Bronchial epithelial cell (primary cell): ENCODE measurements at regions not wholly inside any gene's neighbourhood (a gene's known extent, or its start where the extent isn't known, plus 50 kb on each side); places are given as distances from the start of the nearest gene placed in this dataset.

ENCODE experiments used
- DNase-seq: peaks from one replicate; pipeline ENCODE4 v3.0.0-alpha.2; 2010; ENCODE audit warnings: low read depth
- FAIRE-seq: peaks from 2 replicates; lab custom pipeline; 2011; peaks lifted over from hg19 to GRCh38; lab: Jason Lieb, UNC
- H3K27me3 ChIP-seq: 2 replicates; pipeline ENCODE4 v1.5.1; 2011; ENCODE audit warnings: low read length; ENCODE audit not compliant: control insufficient read depth, insufficient read depth
- H3K36me3 ChIP-seq: 2 replicates; pipeline ENCODE4 v1.5.1; 2011; ENCODE audit warnings: low read length; ENCODE audit not compliant: control insufficient read depth, insufficient read depth
- H3K4me3 ChIP-seq: 2 replicates; pipeline ENCODE4 v1.5.1; 2011; ENCODE audit warnings: mild to moderate bottlenecking, low read depth, low read length, control low read depth
- CTCF ChIP-seq: IDR thresholded peaks from 2 replicates; pipeline ENCODE4 v1.5.1; 2011; ENCODE audit warnings: mild to moderate bottlenecking, moderate library complexity, low read length, control low read depth, inconsistent platforms; ENCODE audit not compliant: insufficient read depth, severe bottlenecking

- FAIRE-seq (no peak), DNase-seq (no peak)
- Histone ChIP-seq H3K27me3 (no peaks in the 10 kb centered on the region), H3K36me3 (no peaks in the 10 kb centered on the region), H3K4me3 (no peak overlapping the region)
- no peak for TF ChIP-seq CTCF
These were observed 362.8 kb downstream of the IRX1 start for GRCh38 chr5:3958389-3958788.

GRCh38 chr5:3962113-3962512 is 366.5 kb downstream of the IRX1 start:
- TF ChIP-seq CTCF, result no peak
- Histone ChIP-seq H3K4me3 (no peak overlapping the region), H3K27me3 (no peaks in the 10 kb centered on the region), H3K36me3 (no peaks in the 10 kb centered on the region)
- FAIRE-seq (no peak), DNase-seq (no peak)

GRCh38 chr5:3963652-3964051 is 368.0 kb downstream of the IRX1 start:
- Histone ChIP-seq H3K36me3 (no peaks in the 10 kb centered on the region), H3K27me3 (no peaks in the 10 kb centered on the region), H3K4me3 (no peak overlapping the region)
- DNase-seq (no peak), FAIRE-seq (no peak)
- no peak for TF ChIP-seq CTCF

GRCh38 chr5:3980156-3980555 is 384.5 kb downstream of the IRX1 start:
- H3K36me3 ChIP-seq, result no peaks in the 10 kb centered on the region
- H3K4me3 ChIP-seq, result no peak overlapping the region
- no peak for TF ChIP-seq CTCF
- DNase-seq (no peak), FAIRE-seq (no peak)
- no peaks in the 10 kb centered on the region for H3K27me3 ChIP-seq

GRCh38 chr5:3987867-3988266 is 392.2 kb downstream of the IRX1 start:
- FAIRE-seq, result no peak
- H3K4me3 ChIP-seq, result no peak overlapping the region
- H3K27me3 ChIP-seq, result no peaks in the 10 kb centered on the region
- no peak for TF ChIP-seq CTCF
- DNase-seq, result no peak
- H3K36me3 ChIP-seq, result no peaks in the 10 kb centered on the region

- no peaks in the 10 kb centered on the region for H3K36me3 ChIP-seq
- TF ChIP-seq CTCF, result no peak
- no peaks in the 10 kb centered on the region for H3K27me3 ChIP-seq
- no peak for DNase-seq
- no peak for FAIRE-seq
- no peak overlapping the region for H3K4me3 ChIP-seq
These were observed 398.3 kb downstream of the IRX1 start for GRCh38 chr5:3993856-3994473.
